ENCODE measurements at regions not wholly inside any gene's neighbourhood (a gene's known extent, or its start where the extent isn't known, plus 50 kb on each side); places are given as distances from the start of the nearest gene placed in this dataset.
"Not testable (repeated sequence)": the region's sequence is repeated elsewhere in the genome, so short reads cannot be mapped to it uniquely, and the experiment has no call there.

DNA sequence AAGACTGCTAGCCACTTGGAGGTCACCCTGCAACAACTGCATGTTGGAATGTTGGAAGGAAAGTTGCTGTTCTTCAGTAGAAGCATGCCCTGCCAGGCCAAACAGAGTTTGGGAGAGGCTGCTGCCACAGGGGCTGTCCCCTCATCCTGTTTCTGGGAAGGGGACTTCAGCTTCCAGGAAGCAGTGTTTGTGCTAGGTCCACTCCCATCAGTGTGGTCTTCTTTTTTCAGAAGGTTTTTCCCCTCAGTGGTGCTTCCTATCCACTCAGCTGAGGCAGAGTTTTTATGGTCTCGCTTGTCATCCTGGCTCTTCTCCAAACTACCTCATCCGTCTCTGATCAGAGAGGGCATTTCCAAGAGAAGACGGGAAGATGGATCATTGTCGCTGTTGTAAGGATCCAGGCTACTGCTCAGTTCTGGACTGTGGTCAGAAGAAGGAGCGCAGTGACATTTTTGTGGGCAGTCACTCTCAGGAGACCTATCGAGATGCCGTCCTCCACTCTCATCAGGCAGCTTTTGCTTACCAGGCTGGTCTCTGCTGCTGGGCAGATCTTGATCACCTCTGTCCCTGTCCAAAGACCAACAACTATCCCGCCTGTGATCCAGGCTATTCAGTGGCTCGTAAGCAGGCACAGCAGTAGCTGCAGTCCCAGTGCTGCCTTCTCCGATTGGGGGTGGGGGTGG is 97.8 kb upstream of the C5orf63 start (continued):
- no peak for TF ChIP-seq ESRRA (CRISPR knock-in tag; IDR thresholded peaks at IDR 0.05; ENCODE audit: borderline replicate concordance)
- TF ChIP-seq JUN (CRISPR knock-in tag; IDR thresholded peaks at IDR 0.05), result no peak
- TF ChIP-seq SMAD3 (CRISPR knock-in tag; IDR thresholded peaks at IDR 0.05; ENCODE audit: borderline replicate concordance), result no peak

DNA sequence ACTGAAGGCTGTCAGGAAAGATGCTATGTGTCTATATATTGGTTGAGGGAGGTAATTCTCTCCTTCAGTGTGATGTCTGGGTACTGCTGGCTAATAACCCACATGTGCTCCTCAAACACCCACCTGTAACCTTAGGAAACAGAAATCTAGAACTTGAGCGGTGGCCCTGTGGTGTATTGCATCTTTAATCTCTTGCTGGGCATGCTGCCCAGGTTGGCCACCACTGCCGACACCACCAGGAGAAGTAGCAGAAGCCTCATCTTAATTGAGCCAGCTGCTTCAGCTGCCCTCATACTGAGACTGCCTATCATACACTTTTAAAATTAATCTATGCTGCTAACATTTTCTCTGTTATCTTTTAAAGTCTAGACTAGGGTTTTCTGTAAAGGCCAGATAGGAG is 103.5 kb upstream of the C5orf63 start:
- DNase-seq (ENCODE audit: low spot score) (no peak), ATAC-seq (no peak)
- H3K9me3 Mint-ChIP-seq, result peaks cover 28% of the 10 kb centered on the region
- TF ChIP-seq, protein P1, sequence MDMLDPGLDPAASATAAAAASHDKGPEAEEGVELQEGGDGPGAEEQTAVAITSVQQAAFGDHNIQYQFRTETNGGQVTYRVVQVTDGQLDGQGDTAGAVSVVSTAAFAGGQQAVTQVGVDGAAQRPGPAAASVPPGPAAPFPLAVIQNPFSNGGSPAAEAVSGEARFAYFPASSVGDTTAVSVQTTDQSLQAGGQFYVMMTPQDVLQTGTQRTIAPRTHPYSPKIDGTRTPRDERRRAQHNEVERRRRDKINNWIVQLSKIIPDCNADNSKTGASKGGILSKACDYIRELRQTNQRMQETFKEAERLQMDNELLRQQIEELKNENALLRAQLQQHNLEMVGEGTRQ (CRISPR knock-in tag; IDR thresholded peaks at IDR 0.05), result no peak
- TF ChIP-seq, protein P2, sequence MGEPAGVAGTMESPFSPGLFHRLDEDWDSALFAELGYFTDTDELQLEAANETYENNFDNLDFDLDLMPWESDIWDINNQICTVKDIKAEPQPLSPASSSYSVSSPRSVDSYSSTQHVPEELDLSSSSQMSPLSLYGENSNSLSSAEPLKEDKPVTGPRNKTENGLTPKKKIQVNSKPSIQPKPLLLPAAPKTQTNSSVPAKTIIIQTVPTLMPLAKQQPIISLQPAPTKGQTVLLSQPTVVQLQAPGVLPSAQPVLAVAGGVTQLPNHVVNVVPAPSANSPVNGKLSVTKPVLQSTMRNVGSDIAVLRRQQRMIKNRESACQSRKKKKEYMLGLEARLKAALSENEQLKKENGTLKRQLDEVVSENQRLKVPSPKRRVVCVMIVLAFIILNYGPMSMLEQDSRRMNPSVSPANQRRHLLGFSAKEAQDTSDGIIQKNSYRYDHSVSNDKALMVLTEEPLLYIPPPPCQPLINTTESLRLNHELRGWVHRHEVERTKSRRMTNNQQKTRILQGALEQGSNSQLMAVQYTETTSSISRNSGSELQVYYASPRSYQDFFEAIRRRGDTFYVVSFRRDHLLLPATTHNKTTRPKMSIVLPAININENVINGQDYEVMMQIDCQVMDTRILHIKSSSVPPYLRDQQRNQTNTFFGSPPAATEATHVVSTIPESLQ (CRISPR knock-in tag; IDR thresholded peaks at IDR 0.05), result no peak
- TF ChIP-seq ZNF219 (CRISPR knock-in tag; IDR thresholded peaks at IDR 0.05; ENCODE audit: borderline replicate concordance), result no peak
- TF ChIP-seq, protein P3, sequence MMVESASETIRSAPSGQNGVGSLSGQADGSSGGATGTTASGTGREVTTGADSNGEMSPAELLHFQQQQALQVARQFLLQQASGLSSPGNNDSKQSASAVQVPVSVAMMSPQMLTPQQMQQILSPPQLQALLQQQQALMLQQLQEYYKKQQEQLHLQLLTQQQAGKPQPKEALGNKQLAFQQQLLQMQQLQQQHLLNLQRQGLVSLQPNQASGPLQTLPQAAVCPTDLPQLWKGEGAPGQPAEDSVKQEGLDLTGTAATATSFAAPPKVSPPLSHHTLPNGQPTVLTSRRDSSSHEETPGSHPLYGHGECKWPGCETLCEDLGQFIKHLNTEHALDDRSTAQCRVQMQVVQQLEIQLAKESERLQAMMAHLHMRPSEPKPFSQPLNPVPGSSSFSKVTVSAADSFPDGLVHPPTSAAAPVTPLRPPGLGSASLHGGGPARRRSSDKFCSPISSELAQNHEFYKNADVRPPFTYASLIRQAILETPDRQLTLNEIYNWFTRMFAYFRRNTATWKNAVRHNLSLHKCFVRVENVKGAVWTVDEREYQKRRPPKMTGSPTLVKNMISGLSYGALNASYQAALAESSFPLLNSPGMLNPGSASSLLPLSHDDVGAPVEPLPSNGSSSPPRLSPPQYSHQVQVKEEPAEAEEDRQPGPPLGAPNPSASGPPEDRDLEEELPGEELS (CRISPR knock-in tag; IDR thresholded peaks at IDR 0.05), result no peak
- no peak for TF ChIP-seq IRF2 (CRISPR knock-in tag; IDR thresholded peaks at IDR 0.05; ENCODE audit: borderline replicate concordance, low read depth)
- no peak for TF ChIP-seq FOXJ3 (CRISPR knock-in tag; IDR thresholded peaks at IDR 0.05; ENCODE audit: borderline replicate concordance)
- TF ChIP-seq ZNF423 (CRISPR knock-in tag; IDR thresholded peaks at IDR 0.05), result no peak
- TF ChIP-seq OVOL2 (CRISPR knock-in tag; IDR thresholded peaks at IDR 0.05; ENCODE audit: borderline replicate concordance), result no peak
- no peak for TF ChIP-seq SMAD3 (CRISPR knock-in tag; IDR thresholded peaks at IDR 0.05; ENCODE audit: borderline replicate concordance)
- TF ChIP-seq, protein P4, sequence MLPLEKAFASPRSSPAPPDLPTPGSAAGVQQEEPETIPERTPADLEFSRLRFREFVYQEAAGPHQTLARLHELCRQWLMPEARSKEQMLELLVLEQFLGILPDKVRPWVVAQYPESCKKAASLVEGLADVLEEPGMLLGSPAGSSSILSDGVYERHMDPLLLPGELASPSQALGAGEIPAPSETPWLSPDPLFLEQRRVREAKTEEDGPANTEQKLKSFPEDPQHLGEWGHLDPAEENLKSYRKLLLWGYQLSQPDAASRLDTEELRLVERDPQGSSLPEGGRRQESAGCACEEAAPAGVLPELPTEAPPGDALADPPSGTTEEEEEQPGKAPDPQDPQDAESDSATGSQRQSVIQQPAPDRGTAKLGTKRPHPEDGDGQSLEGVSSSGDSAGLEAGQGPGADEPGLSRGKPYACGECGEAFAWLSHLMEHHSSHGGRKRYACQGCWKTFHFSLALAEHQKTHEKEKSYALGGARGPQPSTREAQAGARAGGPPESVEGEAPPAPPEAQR (CRISPR knock-in tag; IDR thresholded peaks at IDR 0.05), result no peak
- no peak for TF ChIP-seq TEAD4 (CRISPR knock-in tag; IDR thresholded peaks at IDR 0.05)
- H3K4me1 Mint-ChIP-seq, result peaks cover 2% of the 10 kb centered on the region
- no peak overlapping the region for H3K27ac Mint-ChIP-seq
- POLR2A ChIA-PET, result no interaction called here
- H3K36me3 Mint-ChIP-seq, result peaks cover 14% of the 10 kb centered on the region
- H3K27me3 Mint-ChIP-seq (ENCODE audit: low read depth), result no peaks in the 10 kb centered on the region; the same call in 1 of the 2 replicates
- no peak overlapping the region for H3K4me3 Mint-ChIP-seq
- CTCF ChIA-PET, result no interaction called here

DNA sequence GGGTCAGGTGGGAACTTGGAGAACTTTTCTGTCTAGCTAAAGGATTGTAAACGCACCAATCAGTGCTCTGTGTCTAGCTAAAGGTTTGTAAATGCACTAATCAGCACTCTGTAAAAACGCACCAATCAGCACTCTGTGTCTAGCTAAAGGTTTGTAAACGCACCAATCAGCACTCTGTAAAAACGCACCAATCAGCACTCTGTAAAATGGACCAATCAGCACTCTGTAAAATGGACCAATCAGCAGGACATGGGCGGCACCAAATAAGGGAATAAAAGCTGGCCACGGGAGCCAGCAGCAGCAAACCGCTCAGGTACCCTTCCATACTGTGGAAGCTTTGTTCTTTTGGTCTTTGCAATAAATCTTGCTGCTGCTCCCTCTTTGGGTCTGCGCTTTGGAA is 108.0 kb upstream of the MEGF10 start:
- H3K36me3 Mint-ChIP-seq; DNase-seq (ENCODE audit: low spot score); CTCF ChIA-PET; POLR2A ChIA-PET; H3K4me3 Mint-ChIP-seq; H3K4me1 Mint-ChIP-seq; H3K27ac Mint-ChIP-seq; H3K27me3 Mint-ChIP-seq (ENCODE audit: low read depth); ATAC-seq: not testable (repeated sequence)
- peaks cover 11% of the 10 kb centered on the region for H3K9me3 Mint-ChIP-seq

DNA sequence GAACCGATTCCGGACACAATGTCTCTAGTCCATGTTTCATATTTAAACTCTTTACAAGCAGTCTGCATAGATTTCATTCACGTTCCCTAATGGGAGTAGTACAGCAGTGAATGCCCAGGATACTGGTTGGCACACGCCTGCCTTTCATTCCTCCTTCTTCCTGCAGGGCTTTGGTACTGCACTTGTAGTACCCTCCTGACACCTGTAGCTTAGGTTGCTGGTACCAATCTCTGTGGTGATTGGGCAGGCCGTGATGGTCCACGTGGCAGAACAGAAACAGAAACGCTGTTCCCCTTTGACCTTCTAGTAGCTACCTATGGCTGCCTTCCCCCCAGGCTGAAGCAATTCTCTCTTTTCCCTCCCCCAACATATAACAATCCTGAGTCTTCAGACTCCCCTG is 107.3 kb upstream of the MEGF10 start:
- peaks cover 11% of the 10 kb centered on the region for H3K9me3 Mint-ChIP-seq
- ChIA-PET CTCF (no interaction called here), POLR2A (no interaction called here)
- 0 out of 2 replicates have a peak, but pooled peaks cover 3% of the 10 kb centered on the region for H3K36me3 Mint-ChIP-seq
- H3K4me3 Mint-ChIP-seq, result no peak overlapping the region
- no peaks in the 10 kb centered on the region for H3K27me3 Mint-ChIP-seq (ENCODE audit: low read depth)
- H3K4me1 Mint-ChIP-seq, result peaks cover 2% of the 10 kb centered on the region
- DNase-seq (ENCODE audit: low spot score) (no peak), ATAC-seq (no peak; the same call in 1 of the 2 replicates)
- no peak overlapping the region for H3K27ac Mint-ChIP-seq
- TF ChIP-seq, protein P5, sequence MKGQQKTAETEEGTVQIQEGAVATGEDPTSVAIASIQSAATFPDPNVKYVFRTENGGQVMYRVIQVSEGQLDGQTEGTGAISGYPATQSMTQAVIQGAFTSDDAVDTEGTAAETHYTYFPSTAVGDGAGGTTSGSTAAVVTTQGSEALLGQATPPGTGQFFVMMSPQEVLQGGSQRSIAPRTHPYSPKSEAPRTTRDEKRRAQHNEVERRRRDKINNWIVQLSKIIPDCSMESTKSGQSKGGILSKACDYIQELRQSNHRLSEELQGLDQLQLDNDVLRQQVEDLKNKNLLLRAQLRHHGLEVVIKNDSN (CRISPR knock-in tag; IDR thresholded peaks at IDR 0.05), result no peak
- TF ChIP-seq, protein P6, sequence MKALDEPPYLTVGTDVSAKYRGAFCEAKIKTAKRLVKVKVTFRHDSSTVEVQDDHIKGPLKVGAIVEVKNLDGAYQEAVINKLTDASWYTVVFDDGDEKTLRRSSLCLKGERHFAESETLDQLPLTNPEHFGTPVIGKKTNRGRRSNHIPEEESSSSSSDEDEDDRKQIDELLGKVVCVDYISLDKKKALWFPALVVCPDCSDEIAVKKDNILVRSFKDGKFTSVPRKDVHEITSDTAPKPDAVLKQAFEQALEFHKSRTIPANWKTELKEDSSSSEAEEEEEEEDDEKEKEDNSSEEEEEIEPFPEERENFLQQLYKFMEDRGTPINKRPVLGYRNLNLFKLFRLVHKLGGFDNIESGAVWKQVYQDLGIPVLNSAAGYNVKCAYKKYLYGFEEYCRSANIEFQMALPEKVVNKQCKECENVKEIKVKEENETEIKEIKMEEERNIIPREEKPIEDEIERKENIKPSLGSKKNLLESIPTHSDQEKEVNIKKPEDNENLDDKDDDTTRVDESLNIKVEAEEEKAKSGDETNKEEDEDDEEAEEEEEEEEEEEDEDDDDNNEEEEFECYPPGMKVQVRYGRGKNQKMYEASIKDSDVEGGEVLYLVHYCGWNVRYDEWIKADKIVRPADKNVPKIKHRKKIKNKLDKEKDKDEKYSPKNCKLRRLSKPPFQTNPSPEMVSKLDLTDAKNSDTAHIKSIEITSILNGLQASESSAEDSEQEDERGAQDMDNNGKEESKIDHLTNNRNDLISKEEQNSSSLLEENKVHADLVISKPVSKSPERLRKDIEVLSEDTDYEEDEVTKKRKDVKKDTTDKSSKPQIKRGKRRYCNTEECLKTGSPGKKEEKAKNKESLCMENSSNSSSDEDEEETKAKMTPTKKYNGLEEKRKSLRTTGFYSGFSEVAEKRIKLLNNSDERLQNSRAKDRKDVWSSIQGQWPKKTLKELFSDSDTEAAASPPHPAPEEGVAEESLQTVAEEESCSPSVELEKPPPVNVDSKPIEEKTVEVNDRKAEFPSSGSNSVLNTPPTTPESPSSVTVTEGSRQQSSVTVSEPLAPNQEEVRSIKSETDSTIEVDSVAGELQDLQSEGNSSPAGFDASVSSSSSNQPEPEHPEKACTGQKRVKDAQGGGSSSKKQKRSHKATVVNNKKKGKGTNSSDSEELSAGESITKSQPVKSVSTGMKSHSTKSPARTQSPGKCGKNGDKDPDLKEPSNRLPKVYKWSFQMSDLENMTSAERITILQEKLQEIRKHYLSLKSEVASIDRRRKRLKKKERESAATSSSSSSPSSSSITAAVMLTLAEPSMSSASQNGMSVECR (CRISPR knock-in tag; IDR thresholded peaks at IDR 0.05; ENCODE audit: borderline replicate concordance), result no peak

Measured in WTC11 (cell line).